Fibroblast of mammary gland (primary cell): ENCODE measurements at regions not wholly inside any gene's neighbourhood (a gene's known extent, or its start where the extent isn't known, plus 50 kb on each side); places are given as distances from the start of the nearest gene placed in this dataset.

ENCODE experiments used
- DNase-seq: peaks from one replicate; pipeline ENCODE4 v3.0.0-alpha.2; 2010; ENCODE audit warnings: low read depth
- H3K4me3 ChIP-seq: 2 replicates; pipeline ENCODE4 v1.5.1; 2011; ENCODE audit warnings: low read depth, mild to moderate bottlenecking, low read length, moderate library complexity; ENCODE audit not compliant: control insufficient read depth
- CTCF ChIP-seq: conservative IDR thresholded peaks from 2 replicates; pipeline ENCODE4 v1.5.1; 2011; ENCODE audit warnings: low read depth, low read length, inconsistent platforms; ENCODE audit not compliant: control insufficient read depth, insufficient read depth

- no peak for TF ChIP-seq CTCF
Observed at GRCh38 chr7:116395141-116395791, 104.3 kb upstream of the CAV2 start.

GRCh38 chr7:116398672-116399071 is 100.9 kb upstream of the CAV2 start:
- no peak overlapping the region for H3K4me3 ChIP-seq
- DNase-seq, result no peak
- no peak for TF ChIP-seq CTCF

More at GRCh38 chr7:116395141-116395791, 104.3 kb upstream of the CAV2 start:
- DNase-seq, result peak; percentile 90
- H3K4me3 ChIP-seq, result no peak overlapping the region

GRCh38 chr7:116399819-116400218 is 99.7 kb upstream of the CAV2 start:
- peak; percentile 62 for DNase-seq
- no peak for TF ChIP-seq CTCF
- H3K4me3 ChIP-seq, result no peak overlapping the region

DNA sequence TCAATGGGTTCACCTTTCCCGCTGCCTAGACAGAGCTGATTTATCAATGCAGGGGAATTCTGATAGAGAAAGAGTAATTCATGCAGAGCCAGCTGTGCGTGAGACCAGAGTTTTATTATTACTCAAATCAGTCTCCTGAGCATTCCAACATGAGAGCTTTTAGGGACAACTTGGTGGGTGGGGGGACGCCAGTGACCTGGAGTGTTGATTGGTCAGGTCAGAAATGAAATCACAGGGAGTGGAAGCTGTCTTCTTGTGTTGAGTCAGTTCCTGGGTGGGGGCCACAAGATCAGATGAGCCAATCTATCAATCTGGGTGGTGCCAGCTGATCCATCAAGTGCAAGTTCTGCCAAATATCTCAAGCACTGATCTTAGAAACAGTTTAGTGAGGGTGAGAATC is 99.0 kb upstream of the CAV2 start:
- peak; percentile 17 for DNase-seq
- H3K4me3 ChIP-seq, result no peak overlapping the region
- no peak for TF ChIP-seq CTCF

DNA sequence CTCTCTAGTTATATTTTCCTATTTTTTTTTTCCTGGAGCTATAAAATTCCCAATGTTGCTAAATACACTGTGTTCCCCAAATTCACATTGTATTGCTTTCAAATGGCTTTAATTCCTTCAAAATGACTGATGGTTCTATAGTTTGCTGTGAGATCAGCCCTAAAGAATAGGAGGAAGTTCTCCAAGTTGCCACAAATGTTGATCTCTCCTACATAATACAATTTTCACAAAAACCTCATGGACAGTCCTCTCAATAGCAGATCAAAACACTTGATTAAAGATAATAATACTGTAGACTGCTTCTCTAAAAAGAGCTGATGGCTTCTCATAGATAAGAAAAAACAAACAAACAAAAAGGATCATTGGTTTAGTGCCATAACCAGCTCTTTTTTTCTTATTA is 97.8 kb upstream of the CAV2 start:
- DNase-seq, result no peak
- no peak overlapping the region for H3K4me3 ChIP-seq
- no peak for TF ChIP-seq CTCF

DNA sequence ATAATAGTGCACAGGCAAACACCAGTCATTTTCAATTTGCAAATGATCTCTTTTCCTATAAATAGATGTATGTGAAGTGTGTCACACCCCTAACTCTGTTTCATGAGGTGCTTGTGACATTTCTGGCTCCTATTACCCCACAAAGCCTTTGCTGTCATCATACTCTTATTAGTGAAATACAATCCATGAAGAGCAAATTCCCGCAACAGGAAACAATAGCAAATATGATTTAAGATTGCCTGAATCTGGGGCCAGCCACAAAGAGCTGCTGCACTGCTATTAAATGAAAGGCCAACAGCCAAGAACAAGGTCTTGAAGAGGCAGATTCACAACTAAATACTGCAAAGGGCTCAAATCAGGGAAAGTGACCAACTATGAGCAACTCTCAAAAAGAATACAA is 96.3 kb upstream of the CAV2 start:
- no peak for TF ChIP-seq CTCF
- peak; percentile 63 for DNase-seq
- H3K4me3 ChIP-seq, result no peak overlapping the region

DNA sequence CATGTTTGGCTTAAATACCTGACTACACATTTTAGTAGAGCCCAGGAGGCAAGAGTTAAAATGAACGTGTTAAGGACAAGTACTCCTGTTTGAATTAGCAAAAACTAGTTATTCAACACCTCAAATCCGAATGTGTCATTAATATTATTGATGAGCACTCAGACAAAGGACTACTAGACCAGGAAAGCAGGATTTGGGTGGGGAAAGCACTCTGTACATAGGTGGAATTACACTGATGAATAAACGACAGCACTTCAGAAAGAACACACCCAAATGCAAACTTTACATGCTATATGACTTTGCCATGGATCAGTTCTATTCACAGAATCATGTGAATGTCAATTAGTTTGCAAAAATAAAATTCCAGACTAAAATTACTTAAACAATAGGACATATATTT is 95.1 kb upstream of the CAV2 start:
- no peak for DNase-seq
- H3K4me3 ChIP-seq, result no peak overlapping the region
- TF ChIP-seq CTCF, result no peak
